GM21381 (cell line): ENCODE measurements at regions not wholly inside any gene's neighbourhood (a gene's known extent, or its start where the extent isn't known, plus 50 kb on each side); places are given as distances from the start of the nearest gene placed in this dataset.
"Not testable (repeated sequence)": the region's sequence is repeated elsewhere in the genome, so short reads cannot be mapped to it uniquely, and the experiment has no call there.

Source experiments
- ATAC-seq: cut with Tn5 transposase; IDR thresholded peaks from one replicate; pipeline ENCODE4 v1.9.1; 2021; ENCODE audit warnings: mild to moderate bottlenecking, moderate library complexity; ENCODE audit not compliant: unreplicated experiment

GRCh38 chr2:150066490-150066889 is 421.0 kb downstream of the RND3 start:
- ATAC-seq: no peak

GRCh38 chr2:150063931-150064548 is 423.4 kb downstream of the RND3 start:
- ATAC-seq: no peak

GRCh38 chr2:150063432-150063889 is 424.0 kb downstream of the RND3 start:
- ATAC-seq: no peak

- ATAC-seq: no peak
Measured at GRCh38 chr2:150062416-150062815, 425.1 kb downstream of the RND3 start.

- no peak for ATAC-seq
Measured at GRCh38 chr2:150060341-150060740, 427.1 kb downstream of the RND3 start.

GRCh38 chr2:150059676-150060075 is 427.8 kb downstream of the RND3 start:
- ATAC-seq: not testable (repeated sequence)

- no peak for ATAC-seq
Measured at GRCh38 chr2:150052457-150052856, 435.0 kb downstream of the RND3 start.

- ATAC-seq: no peak
Measured at GRCh38 chr2:150051004-150051403, 436.5 kb downstream of the RND3 start.

- ATAC-seq: no peak
Measured at GRCh38 chr2:150050036-150050435, 437.4 kb downstream of the RND3 start.

GRCh38 chr2:150047620-150048222 is 439.7 kb downstream of the RND3 start:
- ATAC-seq: no peak

- ATAC-seq: no peak
Measured at GRCh38 chr2:150046810-150047209, 440.7 kb downstream of the RND3 start.

- ATAC-seq: no peak
Measured at GRCh38 chr2:150046211-150046610, 441.3 kb downstream of the RND3 start.

- ATAC-seq: no peak
Measured at GRCh38 chr2:150045601-150046000, 441.9 kb downstream of the RND3 start.

- ATAC-seq: no peak
Measured at GRCh38 chr2:150043172-150043500, 444.3 kb downstream of the RND3 start.

- no peak for ATAC-seq
Measured at GRCh38 chr2:150042500-150043171, 444.8 kb downstream of the RND3 start.

- no peak for ATAC-seq
Measured at GRCh38 chr2:150041722-150042425, 445.6 kb downstream of the RND3 start.

GRCh38 chr2:150036622-150037021 is 449.0 kb upstream of the MMADHC start:
- ATAC-seq: no peak

GRCh38 chr2:150034665-150035064 is 447.1 kb upstream of the MMADHC start:
- ATAC-seq: no peak

GRCh38 chr2:150030436-150031190 is 443.0 kb upstream of the MMADHC start:
- ATAC-seq: no peak

GRCh38 chr2:150028322-150028721 is 440.7 kb upstream of the MMADHC start:
- ATAC-seq: no peak

- ATAC-seq: no peak
Measured at GRCh38 chr2:150027164-150027563, 439.6 kb upstream of the MMADHC start.
